ENCODE measurements at regions not wholly inside any gene's neighbourhood (a gene's known extent, or its start where the extent isn't known, plus 50 kb on each side); places are given as distances from the start of the nearest gene placed in this dataset.

DNA sequence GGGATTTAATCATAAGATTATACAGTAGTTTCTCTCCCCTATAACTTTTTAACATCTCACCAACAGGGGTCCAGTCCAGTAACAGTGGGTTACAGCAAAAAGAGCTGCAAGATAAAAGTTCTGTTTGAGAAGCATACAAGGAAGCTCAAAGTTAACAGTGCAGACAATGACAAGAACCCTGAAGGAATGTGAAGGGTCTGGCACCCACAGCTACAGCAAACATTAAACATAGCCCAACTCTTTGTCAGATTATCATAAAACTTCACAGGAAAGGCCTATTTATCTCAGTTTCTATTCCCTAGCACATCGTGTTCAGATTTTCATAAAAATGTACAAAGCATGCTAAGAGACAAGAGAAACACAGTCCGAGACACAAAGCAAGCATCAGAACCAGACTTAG, 309.4 kb downstream of the DIRAS2 start:
- no TSS peak for BruUV-seq (replicated peaks)
- H3K4me1 ChIP-seq (ENCODE audit: insufficient read depth, low read length, poor library complexity, severe bottlenecking): no peaks in the 10 kb centered on the region
- no peak overlapping the region for H3K4me3 ChIP-seq (ENCODE audit: low read depth, low read length, poor library complexity, severe bottlenecking)
- DNase-seq (ENCODE audit: low spot score): no peak
- intact Hi-C loops (cut with micrococcal nuclease; ENCODE audit: unreplicated experiment): no loop called here
- no peaks in the 10 kb centered on the region for H3K9me3 ChIP-seq (ENCODE audit: low read depth, low read length, poor library complexity, severe bottlenecking)
- H3K27me3 ChIP-seq (replicated peaks; ENCODE audit: insufficient read depth, low read depth, low read length, poor library complexity): no peaks in the 10 kb centered on the region
- ChIA-PET POLR2A (ENCODE audit: low non-redundant PET) (no interaction called here), CTCF (no interaction called here)
- no peak overlapping the region for H3K27ac ChIP-seq (ENCODE audit: low read depth, low read length, poor library complexity, severe bottlenecking)
- TF ChIP-seq, protein P1, sequence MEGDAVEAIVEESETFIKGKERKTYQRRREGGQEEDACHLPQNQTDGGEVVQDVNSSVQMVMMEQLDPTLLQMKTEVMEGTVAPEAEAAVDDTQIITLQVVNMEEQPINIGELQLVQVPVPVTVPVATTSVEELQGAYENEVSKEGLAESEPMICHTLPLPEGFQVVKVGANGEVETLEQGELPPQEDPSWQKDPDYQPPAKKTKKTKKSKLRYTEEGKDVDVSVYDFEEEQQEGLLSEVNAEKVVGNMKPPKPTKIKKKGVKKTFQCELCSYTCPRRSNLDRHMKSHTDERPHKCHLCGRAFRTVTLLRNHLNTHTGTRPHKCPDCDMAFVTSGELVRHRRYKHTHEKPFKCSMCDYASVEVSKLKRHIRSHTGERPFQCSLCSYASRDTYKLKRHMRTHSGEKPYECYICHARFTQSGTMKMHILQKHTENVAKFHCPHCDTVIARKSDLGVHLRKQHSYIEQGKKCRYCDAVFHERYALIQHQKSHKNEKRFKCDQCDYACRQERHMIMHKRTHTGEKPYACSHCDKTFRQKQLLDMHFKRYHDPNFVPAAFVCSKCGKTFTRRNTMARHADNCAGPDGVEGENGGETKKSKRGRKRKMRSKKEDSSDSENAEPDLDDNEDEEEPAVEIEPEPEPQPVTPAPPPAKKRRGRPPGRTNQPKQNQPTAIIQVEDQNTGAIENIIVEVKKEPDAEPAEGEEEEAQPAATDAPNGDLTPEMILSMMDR (conservative IDR thresholded peaks at IDR 0.05; ENCODE audit: low read depth, low read length): no peak
- no peak for TF ChIP-seq EZH2 (IDR thresholded peaks at IDR 0.05; ENCODE audit: borderline replicate concordance, low read depth, low read length, poor library complexity, severe bottlenecking)
- no peaks in the 10 kb centered on the region for H3K36me3 ChIP-seq (ENCODE audit: insufficient read depth, low read length, poor library complexity, severe bottlenecking)

DNA sequence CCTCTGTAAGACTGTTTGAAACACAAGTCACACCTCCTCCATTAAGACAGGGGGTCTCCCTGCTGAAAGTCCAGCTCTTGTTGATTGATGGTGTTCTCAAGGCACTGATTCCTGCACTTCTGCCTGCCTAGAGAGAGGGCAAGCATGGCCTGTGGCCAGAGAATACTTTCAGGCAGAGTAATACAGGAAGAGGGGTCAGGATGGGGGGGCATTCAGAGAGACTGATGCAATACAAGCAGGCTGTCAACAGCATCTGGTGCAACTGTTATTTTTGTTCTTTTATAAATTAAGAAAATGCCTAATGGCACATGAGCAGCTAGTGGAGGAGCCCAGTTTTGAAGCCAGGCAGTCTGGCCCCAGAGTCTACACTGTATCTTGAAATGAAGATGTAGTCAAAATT, 302.2 kb downstream of the DIRAS2 start:
- BruUV-seq (replicated peaks): no TSS peak
- intact Hi-C loops (cut with micrococcal nuclease; ENCODE audit: unreplicated experiment): no loop called here
- no peak overlapping the region for H3K27ac ChIP-seq (ENCODE audit: low read depth, low read length, poor library complexity, severe bottlenecking)
- CTCF ChIA-PET: interaction anchor here (0.6 kb wide), 1 partner anchor 39 kb away, joined by 5 read pairs; no protein-coding TSS in a partner anchor
- POLR2A ChIA-PET (ENCODE audit: low non-redundant PET): no interaction called here
- H3K27me3 ChIP-seq (replicated peaks; ENCODE audit: insufficient read depth, low read depth, low read length, poor library complexity): no peaks in the 10 kb centered on the region
- no peak for DNase-seq (ENCODE audit: low spot score)
- no peaks in the 10 kb centered on the region for H3K4me1 ChIP-seq (ENCODE audit: insufficient read depth, low read length, poor library complexity, severe bottlenecking)
- no peaks in the 10 kb centered on the region for H3K9me3 ChIP-seq (ENCODE audit: low read depth, low read length, poor library complexity, severe bottlenecking)
- TF ChIP-seq, protein P1 (conservative IDR thresholded peaks at IDR 0.05; ENCODE audit: low read depth, low read length): no peak
- TF ChIP-seq EZH2 (IDR thresholded peaks at IDR 0.05; ENCODE audit: borderline replicate concordance, low read depth, low read length, poor library complexity, severe bottlenecking): no peak
- H3K36me3 ChIP-seq (ENCODE audit: insufficient read depth, low read length, poor library complexity, severe bottlenecking): no peaks in the 10 kb centered on the region
- H3K4me3 ChIP-seq (ENCODE audit: low read depth, low read length, poor library complexity, severe bottlenecking): no peak overlapping the region

DNA sequence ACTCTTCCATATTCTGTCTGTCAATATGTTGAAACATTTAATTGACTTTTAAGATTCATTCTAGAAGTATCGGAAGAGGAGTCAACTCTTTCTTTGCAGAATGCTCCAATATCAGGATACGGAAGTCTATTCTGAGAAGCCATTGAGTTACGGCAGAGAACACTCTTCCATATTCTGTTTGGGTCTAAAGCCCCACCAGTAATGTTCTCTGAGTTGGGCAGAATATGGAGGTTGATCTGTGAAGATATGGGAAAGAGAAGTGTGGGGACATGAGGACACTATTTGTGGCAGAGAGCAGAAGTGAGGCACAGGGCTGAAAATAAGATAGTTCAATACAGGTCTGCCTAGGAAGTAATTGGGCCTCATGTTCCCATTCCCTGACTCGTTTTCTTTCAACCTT, 300.0 kb downstream of the DIRAS2 start:
- Histone ChIP-seq H3K27ac (ENCODE audit: low read depth, low read length, poor library complexity, severe bottlenecking) (no peak overlapping the region), H3K4me3 (ENCODE audit: low read depth, low read length, poor library complexity, severe bottlenecking) (no peak overlapping the region), H3K4me1 (ENCODE audit: insufficient read depth, low read length, poor library complexity, severe bottlenecking) (no peaks in the 10 kb centered on the region), H3K9me3 (ENCODE audit: low read depth, low read length, poor library complexity, severe bottlenecking) (no peaks in the 10 kb centered on the region), H3K36me3 (ENCODE audit: insufficient read depth, low read length, poor library complexity, severe bottlenecking) (no peaks in the 10 kb centered on the region), H3K27me3 (replicated peaks; ENCODE audit: insufficient read depth, low read depth, low read length, poor library complexity) (no peaks in the 10 kb centered on the region)
- intact Hi-C loops (cut with micrococcal nuclease; ENCODE audit: unreplicated experiment): no loop called here
- CTCF ChIA-PET: no interaction called here
- DNase-seq (ENCODE audit: low spot score): no peak
- POLR2A ChIA-PET (ENCODE audit: low non-redundant PET): no interaction called here
- TF ChIP-seq, protein P1 (conservative IDR thresholded peaks at IDR 0.05; ENCODE audit: low read depth, low read length): no peak
- TF ChIP-seq EZH2 (IDR thresholded peaks at IDR 0.05; ENCODE audit: borderline replicate concordance, low read depth, low read length, poor library complexity, severe bottlenecking): no peak
- no TSS peak for BruUV-seq (replicated peaks)
